Colonic mucosa (tissue), 4 donors: ENCODE measurements at regions not wholly inside any gene's neighbourhood (a gene's known extent, or its start where the extent isn't known, plus 50 kb on each side); places are given as distances from the start of the nearest gene placed in this dataset.
A peak's percentile ranks its signal among the peaks of the same experiment; 100 is the strongest.

Experiments used
- DNase-seq: peaks from one replicate; pipeline ENCODE4 v3.0.0-alpha.2; 2020
- H3K27ac ChIP-seq: fragments of 200-600 bp; one replicate; pipeline ENCODE4 v1.8.0; 2021
- H3K27me3 ChIP-seq: fragments of 200-600 bp; one replicate; pipeline ENCODE4 v1.8.0; 2021
- H3K36me3 ChIP-seq: fragments of 200-600 bp; one replicate; pipeline ENCODE4 v1.8.0; 2021
- H3K4me1 ChIP-seq: fragments of 200-600 bp; one replicate; pipeline ENCODE4 v1.8.0; 2021; ENCODE audit warnings: mild to moderate bottlenecking
- H3K4me3 ChIP-seq: fragments of 200-600 bp; one replicate; pipeline ENCODE4 v1.8.0; 2021
- H3K9ac ChIP-seq, 2 donors: one replicate each; pipeline ENCODE4 v1.7.0; 2013; ENCODE audit warnings: control low read depth in 2 of 2, low read depth in 2 of 2, low read length in 2 of 2
- H3K9me3 ChIP-seq: fragments of 200-600 bp; one replicate; pipeline ENCODE4 v1.8.0; 2021
- CTCF ChIP-seq: fragments of 200-600 bp; IDR thresholded peaks from one replicate; pipeline ENCODE4 v1.8.0; 2022; ENCODE audit warnings: antibody characterized with exemption, mild to moderate bottlenecking
- intact Hi-C: fragments of 100-400 bp; cut with DNase I; formaldehyde crosslinking; loops from one replicate; pipeline ENCODE4 v1.14.1; 2022
- donor health status: healthy.
- donor health status: DM: no; HTN: no; CAD: no.
- donor health status: DM: no; HTN: no; CAD: no.

- Histone ChIP-seq H3K9me3 (no peaks in the 10 kb centered on the region), H3K4me1 (peaks cover 6% of the 10 kb centered on the region), H3K4me3 (no peak overlapping the region), H3K9ac (no peak overlapping the region), H3K36me3 (no peaks in the 10 kb centered on the region), H3K27me3 (no peaks in the 10 kb centered on the region), H3K27ac (no peak overlapping the region)
- no peak for DNase-seq
- intact Hi-C loops = no loop called here
- no peak for TF ChIP-seq CTCF
These were observed 247.0 kb upstream of the CIBAR2 start for GRCh38 chr16:85359147-85359822.

GRCh38 chr16:85360323-85361277 lies 248.3 kb upstream of the CIBAR2 start:
- Histone ChIP-seq H3K36me3 (no peaks in the 10 kb centered on the region), H3K27me3 (no peaks in the 10 kb centered on the region), H3K27ac (no peak overlapping the region), H3K9ac (no peak overlapping the region), H3K4me3 (no peak overlapping the region), H3K4me1 (peaks cover 6% of the 10 kb centered on the region), H3K9me3 (no peaks in the 10 kb centered on the region)
- peak; percentile 86 for DNase-seq
- intact Hi-C loops = no loop called here
- TF ChIP-seq CTCF = no peak

- intact Hi-C loops = no loop called here
- no peak overlapping the region for H3K27ac ChIP-seq
These were observed 249.3 kb upstream of the CIBAR2 start for GRCh38 chr16:85361441-85362118.

GRCh38 chr16:85362443-85362842 lies 250.2 kb upstream of the CIBAR2 start:
- Histone ChIP-seq H3K9me3 (no peaks in the 10 kb centered on the region), H3K27me3 (no peaks in the 10 kb centered on the region), H3K9ac (no peak overlapping the region), H3K27ac (no peak overlapping the region), H3K36me3 (no peaks in the 10 kb centered on the region), H3K4me1 (peaks cover 6% of the 10 kb centered on the region), H3K4me3 (no peak overlapping the region)
- no peak for TF ChIP-seq CTCF
- no peak for DNase-seq
- intact Hi-C loops = no loop called here

More at GRCh38 chr16:85361441-85362118, 249.3 kb upstream of the CIBAR2 start:
- Histone ChIP-seq H3K9ac (peak overlapping the region; percentile 16 to 46), H3K9me3 (no peaks in the 10 kb centered on the region), H3K4me1 (peaks cover 6% of the 10 kb centered on the region), H3K36me3 (no peaks in the 10 kb centered on the region), H3K4me3 (no peak overlapping the region), H3K27me3 (no peaks in the 10 kb centered on the region)
- TF ChIP-seq CTCF = no peak
- peak; percentile 71 for DNase-seq

GRCh38 chr16:85363427-85363826 lies 249.7 kb upstream of the GSE1 start:
- no peaks in the 10 kb centered on the region for H3K36me3 ChIP-seq
- no peak overlapping the region for H3K4me3 ChIP-seq
- no peak for DNase-seq
- no peak for TF ChIP-seq CTCF
- H3K27ac ChIP-seq = no peak overlapping the region
- no peak overlapping the region for H3K9ac ChIP-seq
- H3K27me3 ChIP-seq = no peaks in the 10 kb centered on the region
- intact Hi-C loops = no loop called here
- no peaks in the 10 kb centered on the region for H3K9me3 ChIP-seq
- H3K4me1 ChIP-seq = peaks cover 6% of the 10 kb centered on the region
